ENCODE measurements at regions not wholly inside any gene's neighbourhood (a gene's known extent, or its start where the extent isn't known, plus 50 kb on each side); places are given as distances from the start of the nearest gene placed in this dataset.

- Histone ChIP-seq H3K4me2 (ENCODE audit: low read length) (no peak overlapping the region), H3K27me3 (ENCODE audit: insufficient read depth, low read length) (no peaks in the 10 kb centered on the region), H4K20me1 (ENCODE audit: insufficient read depth, low read length) (no peaks in the 10 kb centered on the region), H3K79me2 (ENCODE audit: insufficient read depth, low read length) (no peaks in the 10 kb centered on the region), H2AFZ (ENCODE audit: low read depth, low read length) (no peak overlapping the region), H3K4me3 (ENCODE audit: insufficient read depth, low read depth, low read length) (no peak overlapping the region), H3K9me3 (ENCODE audit: insufficient read depth, low read depth, low read length) (no peaks in the 10 kb centered on the region), H3K9ac (ENCODE audit: low read length) (no peak overlapping the region), H3K4me1 (ENCODE audit: insufficient read depth, low read length) (no peaks in the 10 kb centered on the region), H3K36me3 (ENCODE audit: insufficient read depth, low read length) (no peaks in the 10 kb centered on the region), H3K27ac (ENCODE audit: low read depth, low read length) (no peak overlapping the region)
- no peaks in the 10 kb centered on the region for H3K27me3 Mint-ChIP-seq (ENCODE audit: low read depth, unreplicated experiment)
- no peak overlapping the region for H3K27ac Mint-ChIP-seq (ENCODE audit: unreplicated experiment)
- TF ChIP-seq EZH2 (IDR thresholded peaks at IDR 0.05; ENCODE audit: insufficient read depth, low read length) (no peak), CTCF (IDR thresholded peaks at IDR 0.05; ENCODE audit: insufficient read depth, low read depth, low read length) (no peak)
- no peak for FAIRE-seq
- no peaks in the 10 kb centered on the region for H3K36me3 Mint-ChIP-seq (ENCODE audit: low read depth, unreplicated experiment)
- H3K9me3 Mint-ChIP-seq (ENCODE audit: unreplicated experiment): no peaks in the 10 kb centered on the region
- H3K4me3 Mint-ChIP-seq (ENCODE audit: unreplicated experiment): no peak overlapping the region
- DNase-seq (ENCODE audit: low read depth): peak; percentile 8
- no peaks in the 10 kb centered on the region for H3K4me1 Mint-ChIP-seq (ENCODE audit: low read depth, unreplicated experiment)
Measured at GRCh38 chr6:97726378-97726777, 443.4 kb upstream of the MMS22L start.

- no peaks in the 10 kb centered on the region for H3K36me3 Mint-ChIP-seq (ENCODE audit: low read depth, unreplicated experiment)
Measured at GRCh38 chr6:97732045-97732444, 449.0 kb upstream of the MMS22L start.

More at GRCh38 chr6:97732045-97732444, 449.0 kb upstream of the MMS22L start:
- Histone ChIP-seq H2AFZ (ENCODE audit: low read depth, low read length) (no peak overlapping the region), H3K27ac (ENCODE audit: low read depth, low read length) (no peak overlapping the region), H4K20me1 (ENCODE audit: insufficient read depth, low read length) (no peaks in the 10 kb centered on the region), H3K4me2 (ENCODE audit: low read length) (no peak overlapping the region), H3K36me3 (ENCODE audit: insufficient read depth, low read length) (no peaks in the 10 kb centered on the region), H3K9ac (ENCODE audit: low read length) (no peak overlapping the region), H3K4me1 (ENCODE audit: insufficient read depth, low read length) (no peaks in the 10 kb centered on the region), H3K27me3 (ENCODE audit: insufficient read depth, low read length) (no peaks in the 10 kb centered on the region), H3K79me2 (ENCODE audit: insufficient read depth, low read length) (no peaks in the 10 kb centered on the region), H3K4me3 (ENCODE audit: insufficient read depth, low read depth, low read length) (no peak overlapping the region), H3K9me3 (ENCODE audit: insufficient read depth, low read depth, low read length) (no peaks in the 10 kb centered on the region)
- Mint-ChIP-seq H3K27me3 (ENCODE audit: low read depth, unreplicated experiment) (no peaks in the 10 kb centered on the region), H3K27ac (ENCODE audit: unreplicated experiment) (no peak overlapping the region), H3K4me1 (ENCODE audit: low read depth, unreplicated experiment) (no peaks in the 10 kb centered on the region), H3K9me3 (ENCODE audit: unreplicated experiment) (no peaks in the 10 kb centered on the region), H3K4me3 (ENCODE audit: unreplicated experiment) (no peak overlapping the region)
- FAIRE-seq (no peak), DNase-seq (ENCODE audit: low read depth) (no peak)
- TF ChIP-seq CTCF (IDR thresholded peaks at IDR 0.05; ENCODE audit: insufficient read depth, low read depth, low read length): no peak
- no peak for TF ChIP-seq EZH2 (IDR thresholded peaks at IDR 0.05; ENCODE audit: insufficient read depth, low read length)
